H9 (cell line): ENCODE measurements at regions not wholly inside any gene's neighbourhood (a gene's known extent, or its start where the extent isn't known, plus 50 kb on each side); places are given as distances from the start of the nearest gene placed in this dataset.

Experiments used
- DNase-seq: peaks from one replicate; pipeline ENCODE4 v3.0.0-alpha.2; 2017
- H2AFZ ChIP-seq: one replicate; pipeline ENCODE4 v1.6.1; 2013; ENCODE audit warnings: mild to moderate bottlenecking, low read length, control low read depth, moderate library complexity
- H2AK5ac ChIP-seq: 2 replicates; pipeline ENCODE4 v1.6.1; 2013; ENCODE audit warnings: low read length, control low read depth, mixed read lengths; ENCODE audit not compliant: insufficient read length
- H2BK120ac ChIP-seq: one replicate; pipeline ENCODE4 v1.6.1; 2013; ENCODE audit warnings: low read depth, mild to moderate bottlenecking, low read length, control low read depth, inconsistent platforms; ENCODE audit not compliant: poor library complexity, severe bottlenecking
- H2BK12ac ChIP-seq: 2 replicates; pipeline ENCODE4 v1.6.1; 2013; ENCODE audit warnings: low read length, control low read depth, mixed read lengths, low read depth; ENCODE audit not compliant: insufficient read length
- H2BK15ac ChIP-seq: 2 replicates; pipeline ENCODE4 v1.6.1; 2013; ENCODE audit warnings: low read depth, low read length, control low read depth
- H2BK20ac ChIP-seq: one replicate; pipeline ENCODE4 v1.6.1; 2013; ENCODE audit warnings: low read depth, mild to moderate bottlenecking, low read length, control low read depth, inconsistent platforms; ENCODE audit not compliant: poor library complexity, severe bottlenecking
- H2BK5ac ChIP-seq: 2 replicates; pipeline ENCODE4 v1.6.1; 2013; ENCODE audit warnings: low read length, control low read depth, mixed read lengths; ENCODE audit not compliant: insufficient read length
- H3K14ac ChIP-seq: 2 replicates; pipeline ENCODE4 v1.6.1; 2013; ENCODE audit warnings: low read length, control low read depth; ENCODE audit not compliant: insufficient read depth
- H3K18ac ChIP-seq: 2 replicates; pipeline ENCODE4 v1.6.1; 2013; ENCODE audit warnings: low read depth, mild to moderate bottlenecking, mixed read lengths, low read length, control low read depth; ENCODE audit not compliant: insufficient read length
- H3K23ac ChIP-seq: 2 replicates; pipeline ENCODE4 v1.6.1; 2013; ENCODE audit warnings: low read length, control low read depth, mixed read lengths, low read depth; ENCODE audit not compliant: insufficient read length
- H3K23me2 ChIP-seq: 2 replicates; pipeline ENCODE4 v1.6.1; 2013; ENCODE audit warnings: low read depth, mild to moderate bottlenecking, mixed read lengths, low read length, control low read depth; ENCODE audit not compliant: insufficient read length, poor library complexity, severe bottlenecking
- H3K27ac ChIP-seq: 2 replicates; pipeline ENCODE4 v1.5.1; 2013; ENCODE audit warnings: low read length, control low read depth, mixed read lengths, low read depth; ENCODE audit not compliant: insufficient read length
- H3K27me3 ChIP-seq: 2 replicates; pipeline ENCODE4 v1.6.1; 2013; ENCODE audit warnings: low read length, control low read depth, inconsistent platforms; ENCODE audit not compliant: insufficient read depth
- H3K4ac ChIP-seq: 2 replicates; pipeline ENCODE4 v1.6.1; 2013; ENCODE audit warnings: low read depth, mild to moderate bottlenecking, control low read depth, inconsistent platforms, low read length, moderate library complexity
- H3K4me1 ChIP-seq: 2 replicates; pipeline ENCODE4 v1.6.1; 2013; ENCODE audit warnings: low read length, control low read depth, inconsistent platforms; ENCODE audit not compliant: insufficient read depth
- H3K4me2 ChIP-seq: 2 replicates; pipeline ENCODE4 v1.6.1; 2013; ENCODE audit warnings: low read length, control low read depth, mixed read lengths; ENCODE audit not compliant: insufficient read length, insufficient read depth
- H3K56ac ChIP-seq: 2 replicates; pipeline ENCODE4 v1.6.1; 2013; ENCODE audit warnings: low read depth, mild to moderate bottlenecking, mixed read lengths, low read length, control low read depth; ENCODE audit not compliant: insufficient read length
- H3K79me1 ChIP-seq: 2 replicates; pipeline ENCODE4 v1.6.1; 2013; ENCODE audit warnings: low read depth, mild to moderate bottlenecking, moderate library complexity, low read length, control low read depth, inconsistent platforms; ENCODE audit not compliant: insufficient read depth, poor library complexity, severe bottlenecking
- H3K79me2 ChIP-seq: 2 replicates; pipeline ENCODE4 v1.6.1; 2013; ENCODE audit warnings: low read length, control low read depth, inconsistent platforms; ENCODE audit not compliant: insufficient read depth
- H3K9ac ChIP-seq: 2 replicates; pipeline ENCODE4 v1.6.1; 2013; ENCODE audit warnings: low read length, control low read depth, mixed read lengths; ENCODE audit not compliant: insufficient read length; ENCODE audit errors: extremely low read depth
- H3K9me3 ChIP-seq: one replicate; pipeline ENCODE4 v1.6.1; 2013; ENCODE audit warnings: low read depth, low read length, inconsistent platforms; ENCODE audit not compliant: control insufficient read depth
- H3T11ph ChIP-seq: one replicate; pipeline ENCODE4 v1.6.1; 2013; ENCODE audit warnings: mild to moderate bottlenecking, low read length, control low read depth, inconsistent platforms
- H4K20me1 ChIP-seq: one replicate; pipeline ENCODE4 v1.6.1; 2013; ENCODE audit not compliant: control insufficient read depth, insufficient read length, insufficient read depth
- H4K5ac ChIP-seq: 2 replicates; pipeline ENCODE4 v1.6.1; 2013; ENCODE audit warnings: low read depth, mild to moderate bottlenecking, mixed read lengths, low read length, control low read depth; ENCODE audit not compliant: insufficient read length
- H4K8ac ChIP-seq: replicated peaks from 2 replicates; pipeline ENCODE4 v1.6.1; 2013; ENCODE audit warnings: low read length, control low read depth, mixed read lengths, low read depth; ENCODE audit not compliant: insufficient read length
- H4K91ac ChIP-seq: 2 replicates; pipeline ENCODE4 v1.6.1; 2013; ENCODE audit warnings: low read depth, mild to moderate bottlenecking, moderate library complexity, mixed read lengths, low read length, control low read depth; ENCODE audit not compliant: insufficient read length
- H3K27ac Mint-ChIP-seq, 3 experiments: 2 replicates in 2 of 3; 3 replicates in 1 of 3; pipeline ENCODE4 v1.8.0; 2020 to 2021; ENCODE audit warnings: mixed read lengths in 3 of 3, mild to moderate bottlenecking in 1 of 3, moderate library complexity in 1 of 3
- H3K27me3 Mint-ChIP-seq: 2 replicates; pipeline ENCODE4 v1.8.0; 2021; ENCODE audit warnings: low read depth, mild to moderate bottlenecking, moderate library complexity, mixed read lengths
- H3K36me3 Mint-ChIP-seq, 3 experiments: 2 replicates in 2 of 3; 3 replicates in 1 of 3; pipeline ENCODE4 v1.8.0; 2020 to 2021; ENCODE audit warnings: low read depth in 3 of 3, mixed read lengths in 3 of 3; ENCODE audit not compliant: insufficient read depth in 1 of 3
- H3K4me1 Mint-ChIP-seq, 2 experiments: 2 replicates each; pipeline ENCODE4 v1.8.0; 2020; ENCODE audit warnings: mixed read lengths in 2 of 2
- H3K4me3 Mint-ChIP-seq, 2 experiments: 2 replicates in 1 of 2; 3 replicates in 1 of 2; pipeline ENCODE4 v1.8.0; 2020 to 2021; ENCODE audit warnings: mild to moderate bottlenecking in 2 of 2, mixed read lengths in 2 of 2, moderate library complexity in 1 of 2
- H3K9me3 Mint-ChIP-seq, 2 experiments: 2 replicates in 1 of 2; 3 replicates in 1 of 2; pipeline ENCODE4 v1.8.0; 2020; ENCODE audit warnings: mild to moderate bottlenecking in 2 of 2, mixed read lengths in 2 of 2, moderate library complexity in 1 of 2
- WGBS: extraction: QIAGEN DNeasy Blood & Tissue Kit; methylation state at CpG from one replicate; pipeline ENCODE4 v1.1.7; 2013; ENCODE audit warnings: missing lambda C conversion rate, low lambda C conversion rate, mixed read lengths; ENCODE audit not compliant: insufficient read length; ENCODE audit errors: extremely low coverage; 5-methylcytosine and 5-hydroxymethylcytosine counted together
- TF ChIP-seq, protein P1 (sequence below): fragments of 200-600 bp; sonication (generic); conservative IDR thresholded peaks from 3 replicates; pipeline ENCODE4 v1.8.0; 2021; ENCODE audit warnings: antibody characterized with exemption, mild to moderate bottlenecking

DNA sequence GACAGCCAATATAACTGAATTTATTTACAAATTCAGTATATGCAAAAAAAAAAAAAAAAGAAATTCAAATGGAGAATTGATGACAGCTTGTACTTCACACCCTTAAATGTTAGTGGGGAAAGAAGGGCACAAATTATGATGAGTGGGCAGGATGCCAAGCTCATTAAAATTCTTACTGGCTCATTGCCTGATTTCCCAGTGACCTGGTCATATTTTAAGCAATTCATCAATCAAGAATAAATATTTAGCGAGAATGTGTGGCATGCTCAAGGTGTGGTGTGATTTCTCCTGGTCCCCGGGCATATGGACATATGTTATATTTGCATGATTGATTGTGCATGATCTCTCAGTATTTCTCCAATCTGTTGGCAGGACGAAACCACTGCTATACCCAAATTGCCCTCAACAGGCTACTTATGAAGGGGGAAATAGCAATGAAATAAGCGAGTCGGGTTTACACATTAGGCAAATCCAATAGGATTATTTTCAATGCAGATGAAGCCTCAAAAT is 883.0 kb downstream of the LRRTM4 start:
- Histone ChIP-seq H2BK12ac (no peak overlapping the region), H2BK15ac (no peak overlapping the region), H4K5ac (no peak overlapping the region), H3K23me2 (no peaks in the 10 kb centered on the region), H3K4me1 (no peaks in the 10 kb centered on the region), H3K27me3 (no peaks in the 10 kb centered on the region), H3K23ac (no peak overlapping the region), H4K20me1 (no peaks in the 10 kb centered on the region), H2BK20ac (no peak overlapping the region), H3K4ac (no peak overlapping the region), H2AK5ac (no peak overlapping the region), H3K56ac (no peak overlapping the region), H3K27ac (no peak overlapping the region), H3K9ac (no peak overlapping the region), H3T11ph (no peak overlapping the region), H4K91ac (no peak overlapping the region), H3K79me2 (no peaks in the 10 kb centered on the region), H3K4me2 (no peak overlapping the region), H3K79me1 (no peaks in the 10 kb centered on the region), H3K14ac (no peak overlapping the region), H2AFZ (no peak overlapping the region), H3K18ac (no peak overlapping the region), H3K9me3 (no peaks in the 10 kb centered on the region), H2BK120ac (no peak overlapping the region), H2BK5ac (no peak overlapping the region), H4K8ac (no peak overlapping the region)
- TF ChIP-seq, protein P1, sequence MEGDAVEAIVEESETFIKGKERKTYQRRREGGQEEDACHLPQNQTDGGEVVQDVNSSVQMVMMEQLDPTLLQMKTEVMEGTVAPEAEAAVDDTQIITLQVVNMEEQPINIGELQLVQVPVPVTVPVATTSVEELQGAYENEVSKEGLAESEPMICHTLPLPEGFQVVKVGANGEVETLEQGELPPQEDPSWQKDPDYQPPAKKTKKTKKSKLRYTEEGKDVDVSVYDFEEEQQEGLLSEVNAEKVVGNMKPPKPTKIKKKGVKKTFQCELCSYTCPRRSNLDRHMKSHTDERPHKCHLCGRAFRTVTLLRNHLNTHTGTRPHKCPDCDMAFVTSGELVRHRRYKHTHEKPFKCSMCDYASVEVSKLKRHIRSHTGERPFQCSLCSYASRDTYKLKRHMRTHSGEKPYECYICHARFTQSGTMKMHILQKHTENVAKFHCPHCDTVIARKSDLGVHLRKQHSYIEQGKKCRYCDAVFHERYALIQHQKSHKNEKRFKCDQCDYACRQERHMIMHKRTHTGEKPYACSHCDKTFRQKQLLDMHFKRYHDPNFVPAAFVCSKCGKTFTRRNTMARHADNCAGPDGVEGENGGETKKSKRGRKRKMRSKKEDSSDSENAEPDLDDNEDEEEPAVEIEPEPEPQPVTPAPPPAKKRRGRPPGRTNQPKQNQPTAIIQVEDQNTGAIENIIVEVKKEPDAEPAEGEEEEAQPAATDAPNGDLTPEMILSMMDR = no peak
- no CpG with 5 or more reads among the region's 5 CpGs for WGBS
- H3K27me3 Mint-ChIP-seq = no peaks in the 10 kb centered on the region
- peaks cover 0 to under 1% (median 0%) of the 10 kb centered on the region in 3 experiments; a peak in 3 of 7 replicates for H3K36me3 Mint-ChIP-seq
- peaks cover 4 to 6% of the 10 kb centered on the region in 2 experiments; a peak in 3 of 4 replicates for H3K4me1 Mint-ChIP-seq
- no peak overlapping the region; a peak in 1 of 7 replicates for H3K27ac Mint-ChIP-seq
- peaks cover under 1% of the 10 kb centered on the region in 2 experiments; a peak in 2 of 5 replicates for H3K9me3 Mint-ChIP-seq
- H3K4me3 Mint-ChIP-seq = no peak overlapping the region
- DNase-seq = no peak
